GM23338 (cell line): ENCODE measurements at regions not wholly inside any gene's neighbourhood (a gene's known extent, or its start where the extent isn't known, plus 50 kb on each side); places are given as distances from the start of the nearest gene placed in this dataset.

Experiments
- ATAC-seq: fragments of 200-7000 bp; cut with Tn5 transposase; 3 replicates; pipeline ENCODE4 v1.9.1; 2020
- DNase-seq: peaks from one replicate; pipeline ENCODE4 v3.0.0-alpha.2; 2015; ENCODE audit warnings: low spot score
- H2AFZ ChIP-seq: fragments of 200-600 bp; sonication (generic); 2 replicates; pipeline ENCODE4 v1.8.0; 2016; ENCODE audit warnings: antibody characterized with exemption, mild to moderate bottlenecking, moderate library complexity
- H3F3A ChIP-seq: fragments of 200-600 bp; sonication (generic); replicated peaks from 2 replicates; pipeline ENCODE4 v1.8.0; 2017; ENCODE audit warnings: antibody characterized with exemption, mixed run types, low read depth
- H3K27ac ChIP-seq: fragments of 200-600 bp; sonication (generic); 2 replicates; pipeline ENCODE4 v1.6.1; 2016; ENCODE audit warnings: low read depth
- H3K27me3 ChIP-seq: fragments of 200-600 bp; sonication (generic); 2 replicates; pipeline ENCODE4 v1.8.0; 2016; ENCODE audit warnings: mild to moderate bottlenecking, mixed run types, moderate library complexity; ENCODE audit not compliant: insufficient read depth
- H3K36me3 ChIP-seq: fragments of 200-600 bp; sonication (generic); 2 replicates; pipeline ENCODE4 v1.8.0; 2016; ENCODE audit warnings: mild to moderate bottlenecking; ENCODE audit not compliant: insufficient read depth
- H3K4me1 ChIP-seq: fragments of 200-600 bp; sonication (generic); 2 replicates; pipeline ENCODE4 v1.8.0; 2016; ENCODE audit warnings: mild to moderate bottlenecking, moderate library complexity; ENCODE audit not compliant: insufficient read depth
- H3K4me2 ChIP-seq: fragments of 200-600 bp; sonication (generic); 2 replicates; pipeline ENCODE4 v1.7.1; 2017; ENCODE audit warnings: mixed run types
- H3K4me3 ChIP-seq: fragments of 200-600 bp; sonication (generic); 2 replicates; pipeline ENCODE4 v1.6.1; 2016; ENCODE audit warnings: mixed run types
- H3K79me2 ChIP-seq: fragments of 200-600 bp; sonication (generic); replicated peaks from 2 replicates; pipeline ENCODE4 v1.8.0; 2017; ENCODE audit warnings: mild to moderate bottlenecking; ENCODE audit not compliant: insufficient read depth
- H3K9me2 ChIP-seq: fragments of 200-600 bp; sonication (generic); 2 replicates; pipeline ENCODE4 v1.8.0; 2017; ENCODE audit not compliant: insufficient read depth
- H4K20me1 ChIP-seq: fragments of 200-600 bp; sonication (generic); replicated peaks from 2 replicates; pipeline ENCODE4 v1.8.0; 2017; ENCODE audit warnings: mild to moderate bottlenecking; ENCODE audit not compliant: insufficient read depth
- H3K27ac Mint-ChIP-seq: 2 replicates; pipeline ENCODE4 v1.8.0; 2020; ENCODE audit warnings: inconsistent platforms, mild to moderate bottlenecking, moderate library complexity, mixed read lengths
- H3K27me3 Mint-ChIP-seq: 3 replicates; pipeline ENCODE4 v1.8.0; 2022; ENCODE audit warnings: low read depth, mild to moderate bottlenecking, moderate library complexity, mixed read lengths, inconsistent platforms; ENCODE audit not compliant: insufficient read depth, poor library complexity
- H3K36me3 Mint-ChIP-seq: 3 replicates; pipeline ENCODE4 v1.8.0; 2021; ENCODE audit warnings: low read depth, mild to moderate bottlenecking, inconsistent platforms, moderate library complexity, mixed read lengths
- H3K4me1 Mint-ChIP-seq: 3 replicates; pipeline ENCODE4 v1.8.0; 2020; ENCODE audit warnings: mild to moderate bottlenecking, inconsistent platforms, mixed read lengths
- H3K4me3 Mint-ChIP-seq: 3 replicates; pipeline ENCODE4 v1.8.0; 2021; ENCODE audit warnings: moderate library complexity, mild to moderate bottlenecking, inconsistent platforms, mixed read lengths
- H3K9me3 Mint-ChIP-seq: 3 replicates; pipeline ENCODE4 v1.8.0; 2020; ENCODE audit warnings: moderate library complexity, mild to moderate bottlenecking, inconsistent platforms, mixed read lengths
- CREB1 ChIP-seq: fragments of 250-450 bp; sonication (Bioruptor Pico); IDR thresholded peaks from 2 replicates; pipeline ENCODE4 v1.5.0; 2020; ENCODE audit warnings: low read depth, mild to moderate bottlenecking, moderate library complexity
- CTCF ChIP-seq, 2 experiments: fragments of 200-600 bp in 1 of 2; sonication (generic) in 1 of 2; conservative IDR thresholded peaks; 2 replicates each; pipeline versions ENCODE4 v1.5.1 to v1.6.1; 2016 to 2017; ENCODE audit warnings: antibody characterized with exemption in 2 of 2, low read depth in 2 of 2, mild to moderate bottlenecking in 2 of 2, moderate library complexity in 1 of 2
- ETS1 ChIP-seq: IDR thresholded peaks from 2 replicates; pipeline ENCODE4 v1.6.1; 2016; ENCODE audit warnings: antibody characterized with exemption
- EZH2 ChIP-seq: fragments of 200-600 bp; sonication (generic); IDR thresholded peaks from one replicate; pipeline ENCODE4 v1.8.0; 2017; ENCODE audit warnings: antibody characterized with exemption, mild to moderate bottlenecking, low read depth; ENCODE audit not compliant: unreplicated experiment
- EZH2phosphoT487 ChIP-seq: fragments of 200-600 bp; sonication (generic); IDR thresholded peaks from one replicate; pipeline ENCODE4 v1.8.1; 2018; ENCODE audit warnings: antibody characterized with exemption; ENCODE audit not compliant: unreplicated experiment
- JUNB ChIP-seq: IDR thresholded peaks from one replicate; pipeline ENCODE4 v1.6.1; 2016; ENCODE audit warnings: antibody characterized with exemption; ENCODE audit not compliant: unreplicated experiment
- NANOG ChIP-seq: IDR thresholded peaks from 2 replicates; pipeline ENCODE4 v1.6.1; 2016; ENCODE audit warnings: antibody characterized with exemption, borderline replicate concordance
- POLR2AphosphoS5 ChIP-seq: IDR thresholded peaks from 2 replicates; pipeline ENCODE4 v1.6.1; 2016; ENCODE audit warnings: antibody characterized with exemption, low read depth
- REST ChIP-seq: IDR thresholded peaks from one replicate; pipeline ENCODE4 v1.6.1; 2018; ENCODE audit warnings: antibody characterized with exemption; ENCODE audit not compliant: unreplicated experiment
- STAT1 ChIP-seq: IDR thresholded peaks from one replicate; pipeline ENCODE4 v1.6.1; 2016; ENCODE audit warnings: antibody characterized with exemption; ENCODE audit not compliant: unreplicated experiment
- ZNF114 ChIP-seq: fragments of 250-450 bp; sonication (Bioruptor Pico); IDR thresholded peaks from 2 replicates; pipeline ENCODE4 v1.5.0; 2020; ENCODE audit warnings: mild to moderate bottlenecking, moderate library complexity
- ZNF331 ChIP-seq: fragments of 250-450 bp; sonication (Bioruptor Pico); IDR thresholded peaks from 2 replicates; pipeline ENCODE4 v1.5.0; 2020; ENCODE audit warnings: low read depth, mild to moderate bottlenecking, moderate library complexity
- ZNF462 ChIP-seq: fragments of 250-450 bp; sonication (Bioruptor Pico); IDR thresholded peaks from 2 replicates; pipeline ENCODE4 v1.5.0; 2020; ENCODE audit warnings: mild to moderate bottlenecking, moderate library complexity

DNA sequence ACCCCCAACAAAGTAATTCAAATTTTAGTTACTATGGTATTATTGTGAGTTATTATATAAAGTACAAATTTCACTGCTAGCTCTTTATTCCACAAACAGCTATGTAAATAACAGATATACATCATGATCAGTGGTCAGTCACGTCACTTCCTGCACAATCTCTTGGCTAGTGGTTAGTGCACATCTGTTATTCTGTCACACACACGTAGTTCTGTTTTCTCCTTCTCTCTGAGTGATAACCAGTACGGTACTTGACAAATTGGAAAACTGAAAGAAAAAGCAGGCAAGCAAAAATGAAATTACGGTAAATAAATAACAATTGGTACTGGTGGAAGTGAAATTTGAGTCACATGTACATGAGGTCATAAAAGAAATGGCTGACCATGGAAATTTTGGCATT is 728.7 kb downstream of the CCDC85A start:
- H3K27ac Mint-ChIP-seq: no peak overlapping the region
- Histone ChIP-seq H2AFZ (no peak overlapping the region), H3K4me1 (no peaks in the 10 kb centered on the region), H3F3A (no peaks in the 10 kb centered on the region), H3K4me2 (no peak overlapping the region), H3K27ac (no peak overlapping the region), H4K20me1 (no peaks in the 10 kb centered on the region), H3K4me3 (no peak overlapping the region), H3K9me2 (peaks cover 4% of the 10 kb centered on the region; the same call in 1 of the 2 replicates), H3K36me3 (no peaks in the 10 kb centered on the region), H3K79me2 (no peaks in the 10 kb centered on the region), H3K27me3 (no peaks in the 10 kb centered on the region)
- H3K27me3 Mint-ChIP-seq: no peaks in the 10 kb centered on the region
- no peaks in the 10 kb centered on the region for H3K4me1 Mint-ChIP-seq
- no peak for ATAC-seq
- peaks cover 8% of the 10 kb centered on the region; the same call in 1 of the 3 replicates for H3K9me3 Mint-ChIP-seq
- no peak for DNase-seq
- no peaks in the 10 kb centered on the region for H3K36me3 Mint-ChIP-seq
- H3K4me3 Mint-ChIP-seq: no peak overlapping the region
- TF ChIP-seq STAT1 (no peak), ZNF462 (CRISPR knock-in tag) (no peak), EZH2phosphoT487 (no peak), CREB1 (CRISPR knock-in tag) (no peak), POLR2AphosphoS5 (no peak), EZH2 (no peak), ZNF331 (CRISPR knock-in tag) (no peak), ETS1 (no peak), ZNF114 (CRISPR knock-in tag) (no peak), REST (no peak), CTCF (conservative IDR thresholded peaks at IDR 0.05; ENCODE audit: low read depth in 2 of 2) (no peak), NANOG (no peak), JUNB (no peak)
